Iris pigment epithelial cell (primary cell): ENCODE measurements at regions not wholly inside any gene's neighbourhood (a gene's known extent, or its start where the extent isn't known, plus 50 kb on each side); places are given as distances from the start of the nearest gene placed in this dataset.
A peak's percentile ranks its signal among the peaks of the same experiment; 100 is the strongest.

Experiments
- DNase-seq: peaks from one replicate; pipeline ENCODE4 v3.0.0-alpha.2; 2011; ENCODE audit warnings: low read depth

- no peak for DNase-seq
Measured at GRCh38 chr3:31249545-31249944, 283.2 kb upstream of the STT3B start.

DNA sequence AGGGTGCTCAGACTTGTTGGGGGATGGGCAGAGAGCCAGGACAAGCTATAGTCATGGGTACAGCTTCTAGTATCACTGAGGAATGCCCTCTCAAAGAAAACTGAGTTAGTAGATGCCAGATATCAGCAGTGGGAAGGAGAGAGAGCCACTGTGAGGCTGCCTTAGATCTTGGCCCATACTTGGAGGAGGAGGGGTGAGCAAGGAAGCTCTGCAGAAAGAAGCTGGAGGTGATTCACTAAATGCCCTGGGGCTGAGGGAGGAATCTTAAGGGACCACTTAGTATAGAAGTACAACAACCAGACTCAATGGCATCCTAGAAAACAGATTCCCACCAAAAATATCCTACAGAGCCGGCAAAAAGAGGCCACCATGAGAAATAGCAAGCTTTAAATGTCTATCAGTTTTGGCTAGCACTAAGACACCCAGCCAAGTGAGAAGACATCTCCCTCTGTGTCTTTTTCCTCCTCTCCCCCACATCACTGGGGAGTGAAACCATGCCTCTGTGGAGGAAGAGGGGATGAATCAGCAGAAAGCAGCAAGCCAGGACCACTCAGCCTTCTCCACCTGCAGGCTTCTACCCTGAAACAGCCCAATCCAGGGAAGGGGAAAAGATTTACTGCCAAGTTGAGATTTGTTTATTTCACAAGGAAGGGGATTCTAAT is 282.5 kb upstream of the STT3B start:
- DNase-seq = peak; percentile 9

- DNase-seq = no peak
Measured at GRCh38 chr3:31251083-31251482, 281.6 kb upstream of the STT3B start.

DNA sequence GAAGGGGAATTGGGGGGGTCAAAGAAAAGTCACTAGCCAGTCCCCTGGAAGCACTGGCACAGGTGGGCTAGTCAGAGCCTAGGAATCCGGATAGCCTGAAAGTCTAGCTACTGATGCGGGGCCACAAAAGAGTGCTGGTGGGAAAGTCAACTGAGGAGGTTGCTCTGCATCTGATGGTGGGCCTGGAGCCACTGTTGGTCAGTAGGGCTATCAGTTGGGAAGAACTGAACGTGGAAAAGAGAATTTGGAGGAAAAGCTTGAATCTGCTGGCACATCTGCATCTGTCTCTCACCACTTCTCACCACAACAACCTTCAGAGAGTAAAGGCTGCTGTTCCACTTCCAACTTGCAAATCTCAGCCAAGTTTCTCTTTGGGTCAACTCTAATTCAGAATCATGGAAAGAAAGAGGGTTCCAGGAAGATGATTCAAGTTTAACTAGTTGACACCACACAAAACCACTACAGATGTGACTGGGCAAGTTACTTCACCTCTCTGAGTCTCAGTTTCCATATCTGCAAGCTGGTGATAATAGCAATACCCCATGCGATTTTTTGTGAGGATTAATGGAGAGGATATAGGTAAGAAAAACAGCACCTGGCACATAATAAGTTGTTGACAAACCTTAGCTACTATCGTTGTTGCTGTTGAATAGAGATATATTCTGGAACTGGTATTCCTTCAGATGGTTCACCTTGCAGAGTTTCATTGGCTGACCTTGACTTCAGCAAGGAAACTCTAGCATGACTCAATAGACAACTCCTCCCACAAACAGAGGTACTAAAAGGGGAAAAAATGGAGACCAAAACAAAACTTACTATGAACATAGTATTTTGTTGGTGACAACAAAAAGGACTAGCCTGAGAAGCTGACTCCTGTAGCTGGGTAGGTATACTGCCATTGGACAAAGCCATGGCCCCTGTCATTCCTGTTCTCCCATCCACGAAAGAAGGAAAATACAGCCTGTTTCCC is 280.2 kb upstream of the STT3B start:
- no peak for DNase-seq

GRCh38 chr3:31253782-31254181 is 278.9 kb upstream of the STT3B start:
- peak; percentile 40 for DNase-seq

DNA sequence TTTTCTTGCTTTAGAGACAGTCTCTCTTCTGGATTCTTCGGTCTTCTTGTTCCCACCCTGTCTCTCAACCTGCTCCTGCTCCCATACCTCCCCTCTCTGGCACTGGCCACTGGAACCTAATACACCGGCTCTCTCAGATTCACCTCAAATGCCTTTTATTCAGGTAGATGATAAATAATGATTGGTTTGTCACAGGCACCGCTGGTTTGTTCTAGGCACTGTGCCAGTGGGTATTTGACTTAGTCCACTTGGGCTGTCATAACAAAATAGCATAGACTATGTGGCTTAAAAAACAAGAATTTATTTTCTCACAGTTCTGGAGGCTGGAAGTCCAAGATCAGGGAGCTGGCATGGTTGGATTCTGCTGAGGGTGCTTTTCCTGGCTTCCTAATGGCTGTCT is 278.2 kb upstream of the STT3B start:
- DNase-seq = no peak

DNA sequence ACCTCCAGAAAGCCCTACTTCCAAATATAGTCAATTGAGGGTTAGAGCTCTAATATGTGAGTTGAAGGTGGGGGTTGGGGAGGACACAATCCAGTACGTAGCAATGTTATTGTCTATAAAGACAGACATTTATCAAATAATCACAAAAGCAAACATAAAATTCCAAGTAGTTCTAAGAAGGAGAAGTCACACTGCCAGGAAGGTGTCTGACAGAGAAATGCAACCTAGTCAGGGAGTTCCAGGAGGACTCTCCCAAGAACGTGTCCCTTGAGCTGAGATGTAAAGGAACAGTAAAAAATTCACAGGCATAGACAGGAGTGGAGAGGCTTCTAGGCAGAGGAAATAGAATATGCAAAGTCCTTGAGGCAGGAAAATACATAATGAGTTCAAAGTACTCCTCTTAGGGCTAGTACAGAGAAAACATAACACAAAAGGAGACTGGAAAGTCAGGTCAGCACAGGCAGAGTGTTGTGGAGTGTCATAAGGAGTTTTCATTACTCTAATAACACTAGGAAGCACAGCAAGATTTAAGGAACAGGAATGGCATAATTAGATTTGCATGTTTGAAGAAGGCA is 277.6 kb upstream of the STT3B start:
- DNase-seq = no peak

GRCh38 chr3:31262201-31262600 is 270.5 kb upstream of the STT3B start:
- DNase-seq = no peak

- DNase-seq = no peak
Measured at GRCh38 chr3:31263897-31264296, 268.8 kb upstream of the STT3B start.

- DNase-seq = no peak
Measured at GRCh38 chr3:31265646-31266428, 266.9 kb upstream of the STT3B start.

- DNase-seq = no peak
Measured at GRCh38 chr3:31268868-31269267, 263.9 kb upstream of the STT3B start.

GRCh38 chr3:31270010-31270409 is 262.7 kb upstream of the STT3B start:
- no peak for DNase-seq

- peak; percentile 19 for DNase-seq
Measured at GRCh38 chr3:31274326-31275024, 258.2 kb upstream of the STT3B start.

GRCh38 chr3:31275038-31275572 is 257.6 kb upstream of the STT3B start:
- DNase-seq = peak; percentile 76

DNA sequence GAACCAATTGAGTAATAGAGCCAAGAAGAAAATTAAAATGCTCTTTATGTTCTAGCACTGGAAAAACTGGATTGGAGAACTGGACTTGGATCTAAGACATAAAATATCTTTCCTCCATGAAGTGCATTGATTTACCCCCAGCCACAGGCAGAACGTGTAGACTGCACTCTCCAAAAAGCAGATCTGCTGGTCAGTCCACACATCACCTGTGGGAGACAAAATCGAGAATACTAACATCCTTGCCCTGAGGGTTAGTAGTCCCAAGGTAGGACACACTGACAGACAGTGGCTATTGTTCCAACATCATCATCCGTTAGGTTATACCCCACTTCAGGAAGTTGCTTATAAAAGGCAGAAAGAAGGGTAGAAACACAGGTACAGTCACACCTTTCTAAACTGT is 257.1 kb upstream of the STT3B start:
- DNase-seq = no peak

- DNase-seq = no peak
Measured at GRCh38 chr3:31277582-31277981, 255.1 kb upstream of the STT3B start.

GRCh38 chr3:31278532-31278931 is 254.2 kb upstream of the STT3B start:
- no peak for DNase-seq

DNA sequence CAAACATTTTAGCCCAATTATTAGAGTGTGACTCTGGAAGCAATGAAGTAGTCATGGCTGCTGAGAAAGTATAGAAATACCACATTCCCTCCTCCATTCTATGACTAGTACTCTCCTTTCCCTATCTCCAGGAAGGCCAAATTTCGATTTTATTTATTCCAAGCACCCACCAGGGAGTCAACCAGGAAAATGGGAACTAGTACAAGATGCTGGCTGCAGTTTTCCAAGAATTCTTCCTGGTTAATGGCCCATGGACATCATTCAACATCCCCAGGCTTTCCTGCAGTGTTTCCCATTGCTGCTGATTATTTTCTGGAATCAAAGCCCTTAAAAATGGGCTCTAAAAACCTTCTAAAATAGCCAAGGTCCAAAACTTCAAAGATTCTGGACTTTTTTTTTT is 247.9 kb upstream of the STT3B start:
- no peak for DNase-seq

DNA sequence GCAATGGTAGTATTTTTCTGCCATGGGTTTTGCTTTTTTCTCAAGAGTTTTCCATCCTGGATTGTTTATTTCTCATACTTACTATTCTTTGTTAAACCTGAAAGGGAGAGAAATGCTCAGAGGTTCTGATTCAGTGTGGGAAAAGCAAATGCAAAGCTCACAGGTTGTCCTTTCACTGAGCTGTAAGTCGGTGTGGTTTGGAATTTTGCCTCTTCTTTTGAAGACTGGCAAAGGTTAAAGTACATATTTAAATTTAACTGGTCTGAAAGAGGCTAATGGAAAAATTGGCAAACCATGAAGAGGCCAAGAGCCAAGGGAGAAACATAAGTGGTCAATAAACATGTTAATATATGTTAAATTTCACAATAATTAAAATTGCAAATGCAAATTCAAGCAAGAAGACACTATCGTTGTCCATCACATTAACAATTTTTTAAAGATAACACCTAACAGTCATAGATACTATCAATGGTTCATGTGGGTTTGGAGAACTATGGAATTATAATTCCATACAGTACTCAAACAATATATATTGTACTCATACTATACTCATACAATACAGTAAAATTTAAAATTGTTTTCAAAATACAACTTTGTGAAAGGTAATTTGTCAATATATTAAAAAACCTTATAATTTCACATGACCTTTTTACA is 246.8 kb upstream of the STT3B start:
- DNase-seq = no peak

DNA sequence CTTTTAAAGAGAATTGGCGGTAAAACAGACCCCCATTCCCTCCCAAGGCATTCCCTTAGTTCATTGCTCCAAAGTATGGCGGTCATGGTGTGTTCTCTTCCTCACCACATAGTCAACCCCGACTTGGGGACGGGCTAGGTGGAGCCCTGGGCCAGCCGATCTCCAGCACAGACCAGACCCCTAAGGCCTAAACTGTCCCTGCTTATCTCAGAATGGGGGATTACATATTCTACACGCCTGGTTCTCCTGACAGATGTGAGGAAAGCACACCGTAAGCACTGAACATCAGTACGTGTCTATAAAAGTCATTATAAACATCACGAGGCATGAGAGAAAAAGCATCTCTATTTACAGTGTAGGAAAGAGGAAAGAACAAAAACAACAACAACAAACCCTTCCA is 244.5 kb upstream of the STT3B start:
- no peak for DNase-seq

DNA sequence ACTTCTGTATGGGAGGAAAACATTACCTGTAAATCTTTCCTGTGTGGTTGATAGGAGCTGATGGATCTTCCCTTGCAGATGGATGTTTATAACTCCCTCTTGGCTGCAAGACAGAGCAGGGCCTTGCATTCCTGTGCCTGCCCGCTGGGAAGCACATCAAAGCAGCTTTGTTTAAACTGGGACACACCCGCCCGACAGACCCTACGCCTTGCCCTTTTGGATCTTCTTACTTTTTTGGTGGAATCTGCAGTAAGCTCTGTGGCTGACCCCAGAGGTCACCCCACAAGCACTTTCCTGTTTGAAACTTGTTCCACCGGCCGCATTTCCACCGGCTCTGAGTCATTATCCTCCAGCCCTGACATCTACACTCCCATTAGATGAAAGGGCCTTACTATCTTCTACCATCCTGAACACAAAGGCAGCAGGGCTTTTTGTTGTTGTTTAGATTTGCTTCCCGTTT is 244.1 kb upstream of the STT3B start:
- DNase-seq = peak; percentile 84
